GM13977 (cell line): ENCODE measurements at regions not wholly inside any gene's neighbourhood (a gene's known extent, or its start where the extent isn't known, plus 50 kb on each side); places are given as distances from the start of the nearest gene placed in this dataset.

Source experiments
- DNase-seq: peaks from one replicate; pipeline ENCODE4 v3.0.0; 2012; ENCODE audit warnings: low spot score
- in situ Hi-C: fragments of 300-500 bp; cut with MboI; formaldehyde crosslinking; loops from one replicate; pipeline ENCODE4 v1.12.0; 2022; ENCODE audit warnings: low sequenced_read_pairs, low pct_unique_long_range_greater_than_20kb, mixed read lengths, inconsistent platforms; ENCODE audit not compliant: unreplicated experiment
- TF ChIP-seq, protein P1 (sequence below): IDR thresholded peaks from 2 replicates; pipeline ENCODE4 v1.5.1; 2012; ENCODE audit warnings: mild to moderate bottlenecking, control low read depth; ENCODE audit not compliant: insufficient read depth; ENCODE audit errors: extremely low read depth, missing control alignments

- in situ Hi-C loops = no loop called here
- TF ChIP-seq, protein P1, sequence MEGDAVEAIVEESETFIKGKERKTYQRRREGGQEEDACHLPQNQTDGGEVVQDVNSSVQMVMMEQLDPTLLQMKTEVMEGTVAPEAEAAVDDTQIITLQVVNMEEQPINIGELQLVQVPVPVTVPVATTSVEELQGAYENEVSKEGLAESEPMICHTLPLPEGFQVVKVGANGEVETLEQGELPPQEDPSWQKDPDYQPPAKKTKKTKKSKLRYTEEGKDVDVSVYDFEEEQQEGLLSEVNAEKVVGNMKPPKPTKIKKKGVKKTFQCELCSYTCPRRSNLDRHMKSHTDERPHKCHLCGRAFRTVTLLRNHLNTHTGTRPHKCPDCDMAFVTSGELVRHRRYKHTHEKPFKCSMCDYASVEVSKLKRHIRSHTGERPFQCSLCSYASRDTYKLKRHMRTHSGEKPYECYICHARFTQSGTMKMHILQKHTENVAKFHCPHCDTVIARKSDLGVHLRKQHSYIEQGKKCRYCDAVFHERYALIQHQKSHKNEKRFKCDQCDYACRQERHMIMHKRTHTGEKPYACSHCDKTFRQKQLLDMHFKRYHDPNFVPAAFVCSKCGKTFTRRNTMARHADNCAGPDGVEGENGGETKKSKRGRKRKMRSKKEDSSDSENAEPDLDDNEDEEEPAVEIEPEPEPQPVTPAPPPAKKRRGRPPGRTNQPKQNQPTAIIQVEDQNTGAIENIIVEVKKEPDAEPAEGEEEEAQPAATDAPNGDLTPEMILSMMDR = no peak
- no peak for DNase-seq
Observed at GRCh38 chr11:71357414-71357813, 90.8 kb downstream of the DHCR7 start.

GRCh38 chr11:71356904-71357303 lies 91.3 kb downstream of the DHCR7 start:
- in situ Hi-C loops = no loop called here
- TF ChIP-seq, protein P1 = no peak

DNA sequence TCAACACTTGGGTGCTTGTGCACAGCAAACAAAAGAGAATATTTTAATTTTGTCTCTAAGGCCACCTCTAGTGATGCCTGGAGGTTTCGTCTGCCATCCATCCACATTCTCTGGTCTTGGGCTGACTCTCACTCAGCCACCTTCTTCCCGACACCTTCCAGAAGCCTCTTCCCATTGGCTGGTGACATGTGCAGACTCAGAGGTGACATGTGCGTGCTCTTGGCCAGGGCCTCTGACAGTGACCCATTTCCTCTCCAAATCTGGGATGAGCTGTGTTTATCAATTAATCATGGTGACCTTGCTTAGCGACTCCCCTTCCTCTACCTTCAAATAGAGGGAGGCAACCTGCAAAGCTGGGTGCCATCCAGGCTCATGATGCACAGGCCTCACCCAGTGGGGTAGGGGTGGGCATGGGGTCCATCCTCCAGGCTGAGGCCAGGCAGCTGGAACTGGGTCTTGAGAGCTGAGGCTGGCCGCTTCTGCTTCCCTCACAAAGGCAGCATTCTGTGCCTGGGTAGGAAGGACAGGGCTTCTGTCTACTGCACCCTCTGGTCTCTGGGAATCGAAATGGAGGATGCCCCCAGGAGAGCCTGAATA lies 91.8 kb downstream of the DHCR7 start:
- in situ Hi-C loops = no loop called here
- TF ChIP-seq, protein P1 = no peak
- DNase-seq = no peak

More at GRCh38 chr11:71356904-71357303, 91.3 kb downstream of the DHCR7 start:
- no peak for DNase-seq

GRCh38 chr11:71355281-71355680 lies 92.9 kb downstream of the DHCR7 start:
- DNase-seq = no peak
- TF ChIP-seq, protein P1 = no peak
- in situ Hi-C loops = no loop called here

GRCh38 chr11:71354394-71355105 lies 93.6 kb downstream of the DHCR7 start:
- in situ Hi-C loops = no loop called here
- no peak for DNase-seq
- TF ChIP-seq, protein P1 = no peak

GRCh38 chr11:71352748-71353147 lies 95.4 kb downstream of the DHCR7 start:
- DNase-seq = no peak
- in situ Hi-C loops = no loop called here
- TF ChIP-seq, protein P1 = no peak

DNA sequence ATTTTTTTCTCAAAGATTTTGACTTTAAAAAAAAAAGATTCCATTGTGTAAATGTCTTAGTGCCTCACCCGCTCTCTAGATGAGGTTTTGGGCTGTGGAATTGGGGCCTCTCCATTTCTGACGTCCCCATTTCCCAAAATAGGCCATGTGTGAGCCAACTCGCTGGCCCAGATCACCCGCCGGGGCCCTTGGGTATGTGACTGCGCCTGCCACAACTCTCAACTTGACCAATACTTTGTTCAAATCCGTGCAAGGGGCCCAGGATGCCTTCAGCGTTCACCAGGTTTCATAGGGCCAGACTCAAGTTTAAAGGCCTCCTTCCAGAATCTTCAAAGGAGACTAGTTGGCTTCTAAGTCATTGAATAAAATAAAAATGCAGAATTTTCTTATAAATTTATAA lies 96.0 kb downstream of the DHCR7 start:
- in situ Hi-C loops = no loop called here
- TF ChIP-seq, protein P1 = no peak
- no peak for DNase-seq
